Loucy (cell line): ENCODE measurements at regions not wholly inside any gene's neighbourhood (a gene's known extent, or its start where the extent isn't known, plus 50 kb on each side); places are given as distances from the start of the nearest gene placed in this dataset.

ENCODE experiments used
- H2AFZ ChIP-seq: fragments of 200-600 bp; sonication (generic); 2 replicates; pipeline ENCODE4 v1.6.0; 2016; ENCODE audit warnings: antibody characterized with exemption, mild to moderate bottlenecking, low read length, moderate library complexity
- H3F3A ChIP-seq: fragments of 200-600 bp; 2 replicates; pipeline ENCODE4 v1.6.0; 2016; ENCODE audit warnings: antibody characterized with exemption, low read depth, mild to moderate bottlenecking
- H3K27me3 ChIP-seq: fragments of 200-600 bp; sonication (generic); 2 replicates; pipeline ENCODE4 v1.6.1; 2014; ENCODE audit warnings: low read length, mild to moderate bottlenecking; ENCODE audit not compliant: insufficient read depth, poor library complexity, severe bottlenecking
- H3K36me3 ChIP-seq: fragments of 200-600 bp; sonication (generic); 2 replicates; pipeline ENCODE4 v1.6.1; 2016; ENCODE audit warnings: low read length; ENCODE audit not compliant: insufficient read depth
- H3K4me1 ChIP-seq: fragments of 200-600 bp; sonication (generic); 2 replicates; pipeline ENCODE4 v1.5.1; 2014; ENCODE audit warnings: low read length, mild to moderate bottlenecking; ENCODE audit not compliant: insufficient read depth, poor library complexity, severe bottlenecking
- H3K4me2 ChIP-seq: fragments of 200-600 bp; sonication (generic); 2 replicates; pipeline ENCODE4 v1.6.0; 2014; ENCODE audit warnings: antibody characterized with exemption, low read length, low read depth, mild to moderate bottlenecking; ENCODE audit not compliant: poor library complexity, severe bottlenecking
- H3K4me3 ChIP-seq: fragments of 200-600 bp; sonication (generic); 2 replicates; pipeline ENCODE4 v1.5.1; 2014; ENCODE audit warnings: low read length, mild to moderate bottlenecking, mixed read lengths; ENCODE audit not compliant: poor library complexity, severe bottlenecking
- H3K79me2 ChIP-seq: fragments of 200-600 bp; sonication (generic); 2 replicates; pipeline ENCODE4 v1.6.1; 2014; ENCODE audit warnings: low read length; ENCODE audit not compliant: insufficient read depth
- H3K9ac ChIP-seq: fragments of 200-600 bp; sonication (generic); 2 replicates; pipeline ENCODE4 v1.6.0; 2014; ENCODE audit warnings: mild to moderate bottlenecking, low read depth, low read length, moderate library complexity; ENCODE audit not compliant: poor library complexity, severe bottlenecking
- H3K9me2 ChIP-seq: fragments of 200-600 bp; sonication (generic); replicated peaks from 2 replicates; pipeline ENCODE4 v1.6.1; 2016; ENCODE audit warnings: low read depth, low read length, mixed read lengths
- H3K9me3 ChIP-seq: fragments of 200-600 bp; sonication (generic); 2 replicates; pipeline ENCODE4 v1.6.1; 2014; ENCODE audit warnings: mild to moderate bottlenecking, antibody characterized with exemption, low read length, low read depth; ENCODE audit not compliant: insufficient read depth
- H4K20me1 ChIP-seq: fragments of 200-600 bp; sonication (generic); 2 replicates; pipeline ENCODE4 v1.6.0; 2014; ENCODE audit warnings: antibody characterized with exemption, low read length, mild to moderate bottlenecking; ENCODE audit not compliant: insufficient read depth, poor library complexity, severe bottlenecking
- CTCF ChIP-seq: fragments of 200-600 bp; sonication (generic); conservative IDR thresholded peaks from 2 replicates; pipeline ENCODE4 v1.5.1; 2014; ENCODE audit warnings: mild to moderate bottlenecking, antibody characterized with exemption, low read length
- EZH2phosphoT487 ChIP-seq: fragments of 200-600 bp; IDR thresholded peaks from 2 replicates; pipeline ENCODE4 v1.6.1; 2018; ENCODE audit warnings: antibody characterized with exemption, mild to moderate bottlenecking, moderate library complexity, borderline replicate concordance

GRCh38 chr22:27153386-27153785, 496.0 kb downstream of the MIAT start:
- H4K20me1 ChIP-seq, result no peaks in the 10 kb centered on the region
- no peaks in the 10 kb centered on the region for H3K4me1 ChIP-seq
- no peak overlapping the region for H2AFZ ChIP-seq
- H3K79me2 ChIP-seq, result no peaks in the 10 kb centered on the region
- H3K36me3 ChIP-seq, result no peaks in the 10 kb centered on the region
- TF ChIP-seq EZH2phosphoT487 (no peak), CTCF (no peak)
- H3K4me3 ChIP-seq, result no peak overlapping the region
- H3K9me2 ChIP-seq, result no peaks in the 10 kb centered on the region
- H3K9ac ChIP-seq, result no peak overlapping the region
- H3K27me3 ChIP-seq, result no peaks in the 10 kb centered on the region
- no peak overlapping the region for H3K4me2 ChIP-seq
- H3K9me3 ChIP-seq, result no peaks in the 10 kb centered on the region
- no peaks in the 10 kb centered on the region for H3F3A ChIP-seq

GRCh38 chr22:27154717-27155116, 497.3 kb downstream of the MIAT start:
- no peaks in the 10 kb centered on the region for H3K27me3 ChIP-seq
- H3K4me2 ChIP-seq, result no peak overlapping the region
- no peaks in the 10 kb centered on the region for H3K79me2 ChIP-seq
- no peaks in the 10 kb centered on the region for H3K4me1 ChIP-seq
- no peak for TF ChIP-seq EZH2phosphoT487
- no peak for TF ChIP-seq CTCF
- no peaks in the 10 kb centered on the region for H3K9me2 ChIP-seq
- no peaks in the 10 kb centered on the region for H4K20me1 ChIP-seq
- H3K9ac ChIP-seq, result no peak overlapping the region
- no peaks in the 10 kb centered on the region for H3K9me3 ChIP-seq
- H3F3A ChIP-seq, result no peaks in the 10 kb centered on the region
- no peaks in the 10 kb centered on the region for H3K36me3 ChIP-seq
- H3K4me3 ChIP-seq, result no peak overlapping the region
- H2AFZ ChIP-seq, result no peak overlapping the region

- no peak overlapping the region for H3K4me2 ChIP-seq
- no peaks in the 10 kb centered on the region for H3K9me3 ChIP-seq
- no peak overlapping the region for H3K9ac ChIP-seq
- no peaks in the 10 kb centered on the region for H3F3A ChIP-seq
- no peak overlapping the region for H2AFZ ChIP-seq
- H3K9me2 ChIP-seq, result no peaks in the 10 kb centered on the region
- H3K4me3 ChIP-seq, result no peak overlapping the region
- no peaks in the 10 kb centered on the region for H4K20me1 ChIP-seq
- H3K27me3 ChIP-seq, result no peaks in the 10 kb centered on the region
- H3K36me3 ChIP-seq, result no peaks in the 10 kb centered on the region
- no peaks in the 10 kb centered on the region for H3K79me2 ChIP-seq
- TF ChIP-seq EZH2phosphoT487, result no peak
- TF ChIP-seq CTCF, result no peak
- H3K4me1 ChIP-seq, result no peaks in the 10 kb centered on the region
Measured at GRCh38 chr22:27156821-27157489, 499.6 kb downstream of the MIAT start.
